NCI-H82 (cell line): ENCODE measurements at regions not wholly inside any gene's neighbourhood (a gene's known extent, or its start where the extent isn't known, plus 50 kb on each side); places are given as distances from the start of the nearest gene placed in this dataset.
A peak's percentile ranks its signal among the peaks of the same experiment; 100 is the strongest.

Experiments used
- DNase-seq: peaks from one replicate; lab custom pipeline; 2025; lab: John Stamatoyannopoulos, UW

- DNase-seq, result no peak
Observed at GRCh38 chr4:136925203-136925602, 607.1 kb downstream of the PCDH18 start.

- no peak for DNase-seq
Observed at GRCh38 chr4:136922066-136922465, 610.2 kb downstream of the PCDH18 start.

GRCh38 chr4:136920092-136920881 is 612.0 kb downstream of the PCDH18 start:
- no peak for DNase-seq

- no peak for DNase-seq
Observed at GRCh38 chr4:136918772-136919171, 613.5 kb downstream of the PCDH18 start.

- no peak for DNase-seq
Observed at GRCh38 chr4:136917312-136918110, 614.8 kb downstream of the PCDH18 start.

GRCh38 chr4:136909626-136910025 is 622.7 kb downstream of the PCDH18 start:
- peak; percentile 58 for DNase-seq

- no peak for DNase-seq
Observed at GRCh38 chr4:136908122-136908521, 624.2 kb downstream of the PCDH18 start.

- no peak for DNase-seq
Observed at GRCh38 chr4:136900696-136901095, 631.6 kb downstream of the PCDH18 start.

GRCh38 chr4:136898590-136899248 is 633.6 kb downstream of the PCDH18 start:
- no peak for DNase-seq

- DNase-seq, result no peak
Observed at GRCh38 chr4:136893573-136893972, 638.7 kb downstream of the PCDH18 start.

GRCh38 chr4:136881666-136882065 is 650.6 kb downstream of the PCDH18 start:
- no peak for DNase-seq

- peak; percentile 9 for DNase-seq
Observed at GRCh38 chr4:136873555-136873954, 658.7 kb downstream of the PCDH18 start.

- peak; percentile 9 for DNase-seq
Observed at GRCh38 chr4:136867465-136867864, 664.8 kb downstream of the PCDH18 start.

GRCh38 chr4:136865526-136865925 is 666.8 kb downstream of the PCDH18 start:
- no peak for DNase-seq

GRCh38 chr4:136864604-136865185 is 667.6 kb downstream of the PCDH18 start:
- peak; percentile 87 for DNase-seq

GRCh38 chr4:136863756-136864155 is 668.5 kb downstream of the PCDH18 start:
- peak; percentile 86 for DNase-seq

- peak; percentile 12 for DNase-seq
Observed at GRCh38 chr4:136862653-136863052, 669.6 kb downstream of the PCDH18 start.

GRCh38 chr4:136861091-136861490 is 671.2 kb downstream of the PCDH18 start:
- no peak for DNase-seq

GRCh38 chr4:136858903-136859302 is 673.4 kb downstream of the PCDH18 start:
- no peak for DNase-seq

GRCh38 chr4:136855886-136856285 is 676.4 kb downstream of the PCDH18 start:
- DNase-seq, result no peak

- no peak for DNase-seq
Observed at GRCh38 chr4:136850446-136850845, 681.8 kb downstream of the PCDH18 start.

GRCh38 chr4:136847881-136848621 is 684.2 kb downstream of the PCDH18 start:
- DNase-seq, result no peak
